Fibroblast of pulmonary artery (primary cell): ENCODE measurements at regions not wholly inside any gene's neighbourhood (a gene's known extent, or its start where the extent isn't known, plus 50 kb on each side); places are given as distances from the start of the nearest gene placed in this dataset.
A peak's percentile ranks its signal among the peaks of the same experiment; 100 is the strongest.

Experiments used
- DNase-seq: peaks from one replicate; pipeline ENCODE4 v3.0.0-alpha.2; 2010; ENCODE audit warnings: low read depth
- H3K4me3 ChIP-seq: replicated peaks from 2 replicates; pipeline ENCODE4 v1.5.1; 2011; ENCODE audit warnings: low read depth, mild to moderate bottlenecking, control low read depth, low read length, moderate library complexity
- CTCF ChIP-seq: IDR thresholded peaks from 2 replicates; pipeline ENCODE4 v1.5.1; 2011; ENCODE audit warnings: mild to moderate bottlenecking, control low read depth, low read length, inconsistent platforms; ENCODE audit errors: missing control alignments

DNA sequence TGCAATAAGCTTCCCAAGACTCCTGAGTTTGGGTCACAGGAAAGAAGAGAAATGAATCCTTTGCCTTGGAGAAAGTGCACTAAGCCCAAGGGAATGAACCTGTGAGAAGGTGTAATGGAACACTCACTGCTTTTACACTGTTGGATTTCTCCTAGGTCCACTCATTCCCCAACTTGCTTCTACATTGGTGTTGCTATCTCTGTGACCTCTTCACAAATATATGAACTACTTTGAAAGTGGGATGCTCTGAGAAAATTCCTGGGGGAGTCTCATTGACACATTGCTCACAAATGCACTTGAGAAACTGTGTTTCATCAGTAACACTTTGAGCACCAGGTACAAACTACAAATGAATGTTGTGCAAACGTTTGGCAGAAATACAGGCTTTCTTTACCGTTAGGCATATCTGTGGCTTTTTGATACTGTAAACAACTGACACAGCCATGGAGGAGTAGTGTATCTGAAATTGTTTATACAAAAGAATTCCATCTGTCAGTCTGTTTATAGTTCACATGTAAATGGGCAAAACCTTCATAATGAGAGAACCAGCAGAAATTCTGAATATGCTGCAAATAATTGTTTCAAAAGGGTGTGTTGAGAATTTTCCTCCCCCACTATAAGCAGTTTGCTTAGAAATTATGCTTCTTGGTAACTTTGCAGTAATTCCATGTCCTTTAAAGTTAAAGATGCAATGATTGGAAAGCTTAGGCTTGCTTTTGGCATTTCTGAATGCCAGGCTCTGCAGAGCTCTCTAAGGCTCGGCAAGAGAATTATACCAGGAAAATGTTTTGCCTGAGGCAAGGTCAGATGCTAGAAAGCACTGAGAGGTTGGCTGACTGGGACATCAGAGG is 348.5 kb upstream of the DDHD1 start:
- TF ChIP-seq CTCF: no peak
- DNase-seq: peak; percentile 20
- H3K4me3 ChIP-seq: no peak overlapping the region

- no peak for TF ChIP-seq CTCF
- no peak overlapping the region for H3K4me3 ChIP-seq
- DNase-seq: no peak
Observed at GRCh38 chr14:53500191-53500590, 347.1 kb upstream of the DDHD1 start.

DNA sequence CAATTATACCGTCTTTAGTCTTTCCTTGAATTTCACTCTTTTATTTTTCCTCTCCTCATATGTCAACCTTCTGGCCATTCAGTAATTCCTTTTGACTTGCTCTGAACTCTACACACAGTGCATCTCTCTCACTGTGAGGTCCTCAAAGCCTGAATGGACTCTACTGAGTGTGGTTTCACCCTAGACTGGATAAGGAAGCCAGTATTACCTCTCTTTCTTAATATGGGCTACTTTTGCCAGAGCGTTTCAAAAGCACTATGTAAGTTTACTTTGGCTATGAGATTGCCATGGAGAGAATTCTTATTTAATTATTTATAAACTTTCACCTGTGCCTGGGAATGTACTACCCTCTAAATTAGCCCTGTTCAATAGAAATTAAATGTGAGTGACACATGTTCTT is 343.5 kb upstream of the DDHD1 start:
- TF ChIP-seq CTCF: no peak
- H3K4me3 ChIP-seq: no peak overlapping the region
- DNase-seq: no peak

DNA sequence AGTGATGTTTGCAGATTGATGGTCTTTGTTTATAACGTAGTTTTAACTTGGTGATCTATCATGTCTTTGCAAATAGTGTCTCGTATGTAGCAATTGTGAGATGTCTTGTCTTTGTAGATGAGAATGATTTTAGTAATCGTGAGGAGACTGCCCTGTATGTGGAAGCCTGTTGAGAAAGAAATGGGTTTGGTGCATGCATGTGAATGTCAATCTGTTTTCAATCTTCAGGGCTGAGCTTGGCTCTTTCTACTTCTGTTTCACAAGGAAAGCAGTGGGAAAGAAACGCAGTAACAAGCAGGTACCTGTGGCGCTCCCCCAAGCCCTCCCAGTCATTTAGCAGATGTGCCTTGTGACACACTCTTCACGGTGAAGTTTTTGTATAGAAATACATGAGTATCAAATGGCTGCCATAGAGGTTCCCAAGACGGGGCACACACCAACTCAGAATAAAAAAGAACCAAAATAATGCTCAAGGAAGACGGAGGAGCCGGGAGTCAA is 342.8 kb upstream of the DDHD1 start:
- no peak for TF ChIP-seq CTCF
- no peak for DNase-seq
- H3K4me3 ChIP-seq: no peak overlapping the region

- no peak for TF ChIP-seq CTCF
- no peak for DNase-seq
- no peak overlapping the region for H3K4me3 ChIP-seq
Observed at GRCh38 chr14:53494587-53494986, 341.5 kb upstream of the DDHD1 start.

DNA sequence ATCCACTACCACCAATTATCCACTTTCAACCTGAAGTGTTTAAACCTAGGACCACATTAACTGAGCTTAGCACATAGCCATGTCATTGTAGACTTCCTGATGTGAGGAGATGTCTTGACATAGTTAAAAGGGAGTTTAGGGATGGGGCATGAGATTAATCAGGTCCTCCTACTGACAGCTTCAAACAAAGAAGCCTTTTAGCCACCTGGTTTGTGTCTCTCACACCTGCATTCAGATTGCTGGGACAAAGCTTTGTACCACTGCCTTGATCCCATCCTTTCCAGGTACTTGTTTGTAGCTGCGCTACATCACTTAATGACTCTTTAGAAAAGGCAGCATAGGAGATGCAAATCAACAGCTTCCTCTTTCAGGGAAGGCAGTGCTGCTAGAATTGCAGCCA is 340.7 kb upstream of the DDHD1 start:
- TF ChIP-seq CTCF: no peak

GRCh38 chr14:53493320-53493719 is 340.2 kb upstream of the DDHD1 start:
- DNase-seq: no peak
- no peak for TF ChIP-seq CTCF
- no peak overlapping the region for H3K4me3 ChIP-seq

More for the DNA sequence above, 340.7 kb upstream of the DDHD1 start:
- H3K4me3 ChIP-seq: no peak overlapping the region
- no peak for DNase-seq
